Fibroblast of lung (primary cell): ENCODE measurements at regions not wholly inside any gene's neighbourhood (a gene's known extent, or its start where the extent isn't known, plus 50 kb on each side); places are given as distances from the start of the nearest gene placed in this dataset.

ENCODE experiments used
- DNase-seq, 2 donors: peaks; one replicate each; pipeline versions ENCODE4 v3.0.0 to v3.0.0-alpha.2; 2010; ENCODE audit warnings: low read depth in 2 of 2
- H2AFZ ChIP-seq: 2 replicates; pipeline ENCODE4 v1.5.1; 2012; ENCODE audit warnings: low read length, control low read depth, inconsistent platforms
- H3K27ac ChIP-seq: 2 replicates; pipeline ENCODE4 v1.5.1; 2011; ENCODE audit warnings: low read length, control low read depth; ENCODE audit not compliant: insufficient read depth
- H3K27me3 ChIP-seq: 2 replicates; pipeline ENCODE4 v1.5.1; 2011; ENCODE audit warnings: mild to moderate bottlenecking, low read length; ENCODE audit not compliant: control insufficient read depth, insufficient read depth
- H3K36me3 ChIP-seq: 2 replicates; pipeline ENCODE4 v1.5.1; 2011; ENCODE audit warnings: low read length; ENCODE audit not compliant: control insufficient read depth, insufficient read depth
- H3K4me1 ChIP-seq: 2 replicates; pipeline ENCODE4 v1.5.1; 2011; ENCODE audit warnings: low read length; ENCODE audit not compliant: control insufficient read depth, insufficient read depth; ENCODE audit errors: extremely low read depth
- H3K4me2 ChIP-seq: 2 replicates; pipeline ENCODE4 v1.5.1; 2011; ENCODE audit warnings: low read length, control low read depth; ENCODE audit not compliant: insufficient read depth; ENCODE audit errors: extremely low read depth
- H3K4me3 ChIP-seq, 4 experiments: fragments of 200-600 bp in 1 of 4; sonication (generic) in 1 of 4; replicated peaks in 1 of 4; 2 replicates each; pipeline ENCODE4 v1.5.1; 2011 to 2016; ENCODE audit warnings: low read length in 4 of 4, low read depth in 3 of 4, mild to moderate bottlenecking in 3 of 4, control low read depth in 2 of 4, inconsistent platforms in 1 of 4, mixed read lengths in 1 of 4; ENCODE audit not compliant: insufficient read depth in 1 of 4; ENCODE audit errors: control extremely low read depth in 1 of 4
- H3K79me2 ChIP-seq: 2 replicates; pipeline ENCODE4 v1.5.1; 2012; ENCODE audit warnings: mild to moderate bottlenecking, low read length, inconsistent platforms; ENCODE audit not compliant: control insufficient read depth, insufficient read depth
- H3K9ac ChIP-seq: 2 replicates; pipeline ENCODE4 v1.5.1; 2011; ENCODE audit warnings: mild to moderate bottlenecking, low read length, control low read depth; ENCODE audit not compliant: insufficient read depth
- H3K9me3 ChIP-seq: 2 replicates; pipeline ENCODE4 v1.5.1; 2012; ENCODE audit warnings: low read depth, low read length; ENCODE audit not compliant: control insufficient read depth, insufficient read depth
- H4K20me1 ChIP-seq: 2 replicates; pipeline ENCODE4 v1.5.1; 2011; ENCODE audit warnings: low read length; ENCODE audit not compliant: control insufficient read depth, insufficient read depth; ENCODE audit errors: extremely low read depth
- EZH2 ChIP-seq: IDR thresholded peaks from 2 replicates; pipeline ENCODE4 v1.5.1; 2012; ENCODE audit warnings: low read length, control low read depth, mild to moderate bottlenecking; ENCODE audit errors: missing control alignments
- TF ChIP-seq, protein P1 (sequence below), 2 donors: IDR thresholded peaks in 1 of 2; conservative IDR thresholded peaks in 1 of 2; 1 replicate in 1 of 2; 2 replicates in 1 of 2; pipeline ENCODE4 v1.5.1; 2011 to 2012; ENCODE audit warnings: low read length in 2 of 2, control low read depth in 1 of 2, inconsistent platforms in 1 of 2, low read depth in 1 of 2, mild to moderate bottlenecking in 1 of 2

DNA sequence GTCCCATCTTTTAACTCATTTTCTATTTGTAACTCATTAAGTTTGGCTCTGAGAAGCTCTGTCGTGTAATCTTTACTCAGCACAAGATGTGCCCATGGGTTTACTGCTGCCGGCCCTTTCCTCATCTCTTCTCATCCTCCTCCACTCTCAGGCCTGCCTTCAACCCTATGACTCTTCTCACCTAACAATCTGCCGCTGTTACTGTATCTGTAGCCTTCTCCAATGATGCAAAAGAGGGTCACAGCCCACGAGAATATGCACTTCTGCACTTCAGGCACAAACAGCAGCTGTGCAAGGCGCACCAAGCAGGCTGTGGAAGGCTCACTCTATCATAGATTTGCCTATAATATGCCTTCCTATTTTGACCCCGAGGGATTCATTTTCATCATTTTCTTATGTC lies 546.5 kb upstream of the GALNTL6 start:
- no peaks in the 10 kb centered on the region for H3K79me2 ChIP-seq
- no peaks in the 10 kb centered on the region for H3K36me3 ChIP-seq
- no peak overlapping the region for H2AFZ ChIP-seq
- DNase-seq, result no peak
- no peaks in the 10 kb centered on the region for H3K27me3 ChIP-seq
- no peak overlapping the region for H3K9ac ChIP-seq
- H3K4me2 ChIP-seq, result no peak overlapping the region
- no peaks in the 10 kb centered on the region for H3K9me3 ChIP-seq
- H4K20me1 ChIP-seq, result no peaks in the 10 kb centered on the region
- H3K4me3 ChIP-seq, result no peak overlapping the region
- H3K4me1 ChIP-seq, result no peaks in the 10 kb centered on the region
- TF ChIP-seq EZH2, result no peak
- TF ChIP-seq, protein P1, sequence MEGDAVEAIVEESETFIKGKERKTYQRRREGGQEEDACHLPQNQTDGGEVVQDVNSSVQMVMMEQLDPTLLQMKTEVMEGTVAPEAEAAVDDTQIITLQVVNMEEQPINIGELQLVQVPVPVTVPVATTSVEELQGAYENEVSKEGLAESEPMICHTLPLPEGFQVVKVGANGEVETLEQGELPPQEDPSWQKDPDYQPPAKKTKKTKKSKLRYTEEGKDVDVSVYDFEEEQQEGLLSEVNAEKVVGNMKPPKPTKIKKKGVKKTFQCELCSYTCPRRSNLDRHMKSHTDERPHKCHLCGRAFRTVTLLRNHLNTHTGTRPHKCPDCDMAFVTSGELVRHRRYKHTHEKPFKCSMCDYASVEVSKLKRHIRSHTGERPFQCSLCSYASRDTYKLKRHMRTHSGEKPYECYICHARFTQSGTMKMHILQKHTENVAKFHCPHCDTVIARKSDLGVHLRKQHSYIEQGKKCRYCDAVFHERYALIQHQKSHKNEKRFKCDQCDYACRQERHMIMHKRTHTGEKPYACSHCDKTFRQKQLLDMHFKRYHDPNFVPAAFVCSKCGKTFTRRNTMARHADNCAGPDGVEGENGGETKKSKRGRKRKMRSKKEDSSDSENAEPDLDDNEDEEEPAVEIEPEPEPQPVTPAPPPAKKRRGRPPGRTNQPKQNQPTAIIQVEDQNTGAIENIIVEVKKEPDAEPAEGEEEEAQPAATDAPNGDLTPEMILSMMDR (conservative IDR thresholded peaks at IDR 0.05 in 1 of 2, IDR thresholded peaks at IDR 0.05 in 1 of 2; ENCODE audit: low read depth in 1 of 2, low read length in 2 of 2), result no peak
- H3K27ac ChIP-seq, result no peak overlapping the region

DNA sequence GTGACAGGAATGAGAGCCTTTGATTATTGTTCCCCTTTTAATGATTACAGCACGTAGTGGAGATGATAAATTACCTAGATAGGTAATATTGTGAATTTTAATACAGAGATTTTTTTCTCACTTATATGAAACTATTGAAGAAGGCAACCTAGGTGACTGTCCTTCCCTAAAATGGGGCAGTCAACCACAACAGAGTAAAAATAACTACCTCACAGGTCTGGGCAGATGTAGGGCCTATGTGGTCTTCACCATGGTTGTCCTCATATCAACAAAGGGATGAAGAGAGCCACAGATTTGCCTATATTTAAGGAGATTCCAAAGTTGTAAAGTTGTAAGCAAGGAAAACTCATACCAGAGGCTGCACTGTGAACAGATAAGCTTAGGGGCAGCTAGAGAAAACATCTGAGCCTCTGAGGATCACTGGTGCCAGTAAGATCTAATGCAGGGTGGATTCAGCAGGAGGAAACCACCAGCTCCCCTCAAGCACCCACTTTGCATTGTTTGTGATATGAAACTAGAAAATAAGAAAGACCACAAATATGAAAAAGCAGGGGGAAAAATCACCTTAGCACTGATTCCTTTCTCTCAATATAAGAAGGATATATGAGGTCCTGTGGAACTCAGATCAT lies 547.9 kb upstream of the GALNTL6 start:
- no peaks in the 10 kb centered on the region for H3K36me3 ChIP-seq

DNA sequence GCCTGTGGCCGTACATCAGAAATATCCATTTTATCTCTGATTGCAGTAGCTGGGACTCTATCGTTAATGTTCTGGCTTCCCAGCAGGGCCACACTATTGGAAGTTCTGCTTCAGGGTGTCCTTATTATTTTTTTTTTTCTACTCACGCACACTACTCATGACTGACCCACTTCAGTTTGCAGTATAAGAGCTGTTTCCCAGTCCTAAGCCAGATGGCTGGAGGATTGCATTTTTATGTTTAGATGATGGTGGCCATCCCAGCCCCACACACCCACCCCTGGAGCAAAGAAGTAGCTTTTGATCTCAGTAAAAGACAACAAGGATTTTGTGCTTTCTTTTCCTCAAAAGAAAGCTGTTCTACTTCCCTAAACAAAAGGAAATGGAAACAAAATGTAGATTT lies 557.0 kb upstream of the GALNTL6 start:
- Histone ChIP-seq H3K4me3 (no peak overlapping the region), H3K9ac (no peak overlapping the region), H4K20me1 (no peaks in the 10 kb centered on the region), H2AFZ (no peak overlapping the region), H3K36me3 (no peaks in the 10 kb centered on the region), H3K27me3 (no peaks in the 10 kb centered on the region), H3K9me3 (no peaks in the 10 kb centered on the region), H3K4me1 (no peaks in the 10 kb centered on the region), H3K4me2 (no peak overlapping the region), H3K79me2 (no peaks in the 10 kb centered on the region), H3K27ac (no peak overlapping the region)
- TF ChIP-seq, protein P1 (conservative IDR thresholded peaks at IDR 0.05 in 1 of 2, IDR thresholded peaks at IDR 0.05 in 1 of 2; ENCODE audit: low read depth in 1 of 2, low read length in 2 of 2), result no peak
- no peak for TF ChIP-seq EZH2
- DNase-seq, result no peak

More for the DNA sequence above, 547.9 kb upstream of the GALNTL6 start:
- no peak for DNase-seq
- Histone ChIP-seq H3K27ac (no peak overlapping the region), H3K27me3 (no peaks in the 10 kb centered on the region), H3K9me3 (no peaks in the 10 kb centered on the region), H3K9ac (no peak overlapping the region), H3K79me2 (no peaks in the 10 kb centered on the region), H3K4me2 (no peak overlapping the region), H3K4me1 (no peaks in the 10 kb centered on the region), H4K20me1 (no peaks in the 10 kb centered on the region), H3K4me3 (no peak overlapping the region), H2AFZ (no peak overlapping the region)
- TF ChIP-seq, protein P1 (conservative IDR thresholded peaks at IDR 0.05 in 1 of 2, IDR thresholded peaks at IDR 0.05 in 1 of 2; ENCODE audit: low read depth in 1 of 2, low read length in 2 of 2), result no peak
- TF ChIP-seq EZH2, result no peak
